HCT116 (cell line): ENCODE measurements at regions not wholly inside any gene's neighbourhood (a gene's known extent, or its start where the extent isn't known, plus 50 kb on each side); places are given as distances from the start of the nearest gene placed in this dataset.

Source experiments
- ATAC-seq: fragments of 200-7000 bp; cut with Tn5 transposase; 2 replicates; pipeline ENCODE4 v1.9.1; 2020; ENCODE audit warnings: mild to moderate bottlenecking, moderate library complexity
- BruUV-seq: library from RNA; stranded (reverse); fragments of 400-500 nt; replicated peaks from 2 replicates; lab custom pipeline; 2021; lab: Mats Ljungman, UMichigan
- CTCF ChIA-PET: fragments of 300-600 bp; sonication (Branson Sonifier 250); formaldehyde crosslinking; loops from one replicate; lab custom pipeline; 2021; ENCODE audit warnings: antibody characterized with exemption; lab: Charles Lee
- POLR2A ChIA-PET: fragments of 300-600, 350-600 bp; sonication (Branson Sonifier 250); formaldehyde crosslinking; loops from one replicate; lab custom pipeline; 2021; ENCODE audit warnings: antibody characterized with exemption; lab: Charles Lee
- RAD21 ChIA-PET, 2 experiments: fragments of 300-600 bp; sonication (Branson Sonifier 250); formaldehyde crosslinking; loops; one replicate each; lab custom pipeline; 2023; ENCODE audit warnings: low total read pairs in 2 of 2; ENCODE audit not compliant: uncharacterized antibody in 2 of 2, unreplicated experiment in 2 of 2, low non-redundant PET in 1 of 2; lab: Charles Lee
- DNase-seq: peaks from one replicate; pipeline ENCODE4 v3.0.0-alpha.2; 2010; ENCODE audit warnings: low read depth, low spot score
- H2AFZ ChIP-seq: fragments of 200-600 bp; shearing (Covaris generic), sonication (generic); 2 replicates; pipeline ENCODE4 v1.6.1; 2017; ENCODE audit warnings: low read depth, mixed run types, mixed read lengths, antibody characterized with exemption, low read length; ENCODE audit not compliant: poor library complexity, severe bottlenecking
- H3K27ac ChIP-seq: 2 replicates; pipeline ENCODE4 v1.5.1; 2012; ENCODE audit warnings: low read depth, low read length
- H3K27me3 ChIP-seq: fragments of 200-600 bp; sonication (generic); 2 replicates; pipeline ENCODE4 v1.6.1; 2016; ENCODE audit warnings: mixed run types, low read length, mixed read lengths; ENCODE audit not compliant: insufficient read depth
- H3K36me3 ChIP-seq, 2 experiments: fragments of 200-500 bp in 1 of 2; fragments of 200-600 bp in 1 of 2; sonication (Bioruptor generic) in 1 of 2; sonication (generic) in 1 of 2; 2 replicates each; pipeline versions ENCODE4 v1.5.1 to v1.6.1; 2014 to 2016; ENCODE audit warnings: low read length in 2 of 2, inconsistent platforms in 1 of 2, mixed read lengths in 1 of 2, mixed run types in 1 of 2; ENCODE audit not compliant: insufficient read depth in 2 of 2, control insufficient read depth in 1 of 2
- H3K4me1 ChIP-seq, 2 experiments: fragments of 200-600 bp in 1 of 2; sonication (generic) in 1 of 2; 2 replicates each; pipeline versions ENCODE4 v1.5.1 to v1.6.1; 2012 to 2017; ENCODE audit warnings: low read length in 2 of 2, inconsistent platforms in 1 of 2, mild to moderate bottlenecking in 1 of 2, mixed read lengths in 1 of 2, mixed run types in 1 of 2, moderate library complexity in 1 of 2; ENCODE audit not compliant: insufficient read depth in 2 of 2, control insufficient read depth in 1 of 2
- H3K4me2 ChIP-seq: fragments of 200-600 bp; sonication (generic); 2 replicates; pipeline ENCODE4 v1.6.1; 2017; ENCODE audit warnings: mixed run types, low read length, mixed read lengths
- H3K4me3 ChIP-seq, 2 experiments: fragments of 200-600 bp in 1 of 2; sonication (generic) in 1 of 2; replicated peaks in 1 of 2; 2 replicates each; pipeline ENCODE4 v1.5.1; 2011 to 2016; ENCODE audit warnings: low read length in 2 of 2, control low read depth in 1 of 2, low read depth in 1 of 2, mild to moderate bottlenecking in 1 of 2, mixed read lengths in 1 of 2, mixed run types in 1 of 2
- H3K79me2 ChIP-seq: fragments of 200-600 bp; sonication (generic); 2 replicates; pipeline ENCODE4 v1.6.1; 2017; ENCODE audit warnings: mild to moderate bottlenecking, mixed run types, low read length, moderate library complexity, mixed read lengths; ENCODE audit not compliant: insufficient read depth
- H3K9ac ChIP-seq: fragments of 200-600 bp; sonication (generic); 2 replicates; pipeline ENCODE4 v1.6.1; 2016; ENCODE audit warnings: low read length, mixed read lengths
- H3K9me2 ChIP-seq: fragments of 200-600 bp; sonication (generic), shearing (Covaris generic); 2 replicates; pipeline ENCODE4 v1.6.1; 2017; ENCODE audit warnings: mixed run types, mild to moderate bottlenecking, moderate library complexity; ENCODE audit not compliant: insufficient read depth
- H3K9me3 ChIP-seq, 2 experiments: fragments of 200-500 bp in 1 of 2; fragments of 200-600 bp in 1 of 2; sonication (Bioruptor generic) in 1 of 2; sonication (generic) in 1 of 2; 2 replicates each; pipeline ENCODE4 v1.6.1; 2014 to 2017; ENCODE audit warnings: low read length in 2 of 2, mixed read lengths in 2 of 2, inconsistent platforms in 1 of 2, low read depth in 1 of 2, mild to moderate bottlenecking in 1 of 2, mixed run types in 1 of 2, moderate library complexity in 1 of 2; ENCODE audit not compliant: control insufficient read depth in 1 of 2, insufficient read depth in 1 of 2
- H4K20me1 ChIP-seq: fragments of 200-600 bp; sonication (generic), shearing (Covaris generic); 2 replicates; pipeline ENCODE4 v1.6.1; 2017; ENCODE audit warnings: mixed run types, mild to moderate bottlenecking, moderate library complexity; ENCODE audit not compliant: insufficient read depth
- ATF3 ChIP-seq: IDR thresholded peaks from 2 replicates; pipeline ENCODE4 v1.6.1; 2012
- CTCF ChIP-seq, 3 experiments: fragments of 200-600 bp in 1 of 3; sonication (generic) in 1 of 3; IDR thresholded peaks in 2 of 3; conservative IDR thresholded peaks in 1 of 3; 2 replicates each; pipeline ENCODE4 v1.5.1; 2012 to 2017; ENCODE audit warnings: low read depth in 2 of 3, low read length in 2 of 3, antibody characterized with exemption in 1 of 3, borderline replicate concordance in 1 of 3, control low read depth in 1 of 3, mild to moderate bottlenecking in 1 of 3, mixed read lengths in 1 of 3, mixed run types in 1 of 3, moderate library complexity in 1 of 3; ENCODE audit not compliant: insufficient read depth in 1 of 3
- EGR1 ChIP-seq: IDR thresholded peaks from 2 replicates; pipeline ENCODE4 v1.6.1; 2012; ENCODE audit warnings: low read depth
- FOSL1 ChIP-seq: IDR thresholded peaks from 2 replicates; pipeline ENCODE4 v1.6.1; 2012; ENCODE audit warnings: low read depth
- SP1 ChIP-seq: IDR thresholded peaks from 2 replicates; pipeline ENCODE4 v1.6.1; 2012; ENCODE audit warnings: low read depth
- SRF ChIP-seq: IDR thresholded peaks from 2 replicates; pipeline ENCODE4 v1.6.1; 2012; ENCODE audit warnings: low read depth
- ZBTB33 ChIP-seq: IDR thresholded peaks from 2 replicates; pipeline ENCODE4 v1.6.1; 2011; ENCODE audit warnings: mild to moderate bottlenecking, low read length, moderate library complexity; ENCODE audit not compliant: insufficient replicate concordance; ENCODE audit errors: extremely low read depth
- ZNF274 ChIP-seq: fragments of 200-500 bp; sonication (Bioruptor generic); IDR thresholded peaks from 2 replicates; pipeline ENCODE4 v1.6.1; 2014; ENCODE audit warnings: mild to moderate bottlenecking, low read depth, low read length, inconsistent platforms
- intact Hi-C: fragments of 100-400 bp; cut with micrococcal nuclease; formaldehyde crosslinking; loops from 2 replicates; pipeline ENCODE4 v1.10.0; 2022

GRCh38 chr3:130835483-130835882 is 58.4 kb upstream of the ATP2C1 start:
- no peak for TF ChIP-seq EGR1
- TF ChIP-seq SRF: no peak
- TF ChIP-seq ATF3: no peak
- no peak for TF ChIP-seq FOSL1
- no peak for TF ChIP-seq SP1
- no peak for TF ChIP-seq ZNF274
- TF ChIP-seq CTCF (IDR thresholded peaks at IDR 0.05 in 2 of 3, conservative IDR thresholded peaks at IDR 0.05 in 1 of 3; ENCODE audit: borderline replicate concordance in 1 of 3, insufficient read depth in 1 of 3, low read depth in 2 of 3, low read length in 2 of 3): no peak
- no peak for TF ChIP-seq ZBTB33
- TF ChIP-seq, all 23 proteins: peak for 0
- H3K9ac ChIP-seq: no peak overlapping the region
- CTCF ChIA-PET: no interaction called here
- RAD21 ChIA-PET: no interaction called here
- H3K4me3 ChIP-seq: no peak overlapping the region
- H3K27ac ChIP-seq: no peak overlapping the region
- peaks cover 9% of the 10 kb centered on the region for H3K27me3 ChIP-seq
- no peaks in the 10 kb centered on the region for H4K20me1 ChIP-seq
- no peak for ATAC-seq
- no peak for DNase-seq
- H3K9me2 ChIP-seq: no peaks in the 10 kb centered on the region
- no peaks in the 10 kb centered on the region for H3K36me3 ChIP-seq
- POLR2A ChIA-PET: no interaction called here
- no peaks in the 10 kb centered on the region for H3K9me3 ChIP-seq
- BruUV-seq: no TSS peak
- no peak overlapping the region for H2AFZ ChIP-seq
- no peaks in the 10 kb centered on the region for H3K79me2 ChIP-seq
- no peaks in the 10 kb centered on the region for H3K4me1 ChIP-seq
- H3K4me2 ChIP-seq: no peak overlapping the region
- intact Hi-C loops: no loop called here
